K562 (cell line): ENCODE measurements at regions not wholly inside any gene's neighbourhood (a gene's known extent, or its start where the extent isn't known, plus 50 kb on each side); places are given as distances from the start of the nearest gene placed in this dataset.
A peak's percentile ranks its signal among the peaks of the same experiment; 100 is the strongest.

Experiments
- ATAC-seq: fragments of 200-7000 bp; cut with Tn5 transposase; 3 replicates; pipeline ENCODE4 v1.9.1; 2020; ENCODE audit warnings: moderate library complexity
- BruUV-seq: library from RNA; stranded (reverse); fragments of 400-500 nt; replicated peaks from 2 replicates; lab custom pipeline; 2021; lab: Mats Ljungman, UMichigan
- CTCF ChIA-PET: fragments of 300-600 bp; formaldehyde crosslinking; extraction: SDS; loops from one replicate; lab custom pipeline; 2021; ENCODE audit warnings: low intra/inter-chr PET ratio; lab: Yijun Ruan, JAX
- POLR2A ChIA-PET: fragments of 300-600, 350-650 bp; sonication (Branson Sonifier 250); formaldehyde crosslinking; extraction: SDS; loops from one replicate; lab custom pipeline; 2021; ENCODE audit warnings: antibody characterized with exemption, inconsistent platforms; lab: Yijun Ruan, JAX
- DNase-seq, 4 experiments: peaks; one replicate each; pipeline versions ENCODE4 v3.0.0 to v3.0.0-alpha.2; 2011 to 2018; ENCODE audit warnings: low spot score in 3 of 4, mixed read lengths in 3 of 4; ENCODE audit errors: extremely low read depth in 1 of 4
- FAIRE-seq: peaks from 2 replicates; lab custom pipeline; 2011; peaks lifted over from hg19 to GRCh38; lab: Jason Lieb, UNC
- H2AFZ ChIP-seq: 2 replicates; pipeline ENCODE4 v1.6.0; 2011; ENCODE audit warnings: low read depth, low read length, control low read depth, inconsistent platforms
- H3K27ac ChIP-seq: fragments of 200-600 bp; 3 replicates; pipeline ENCODE4 v1.8.0; 2011; ENCODE audit warnings: low read depth, mild to moderate bottlenecking, control low read depth, inconsistent platforms, low read length, moderate library complexity, mixed read lengths; ENCODE audit errors: extremely low read depth
- H3K27me3 ChIP-seq, 2 experiments: fragments of 300-600 bp in 1 of 2; 2 replicates in 1 of 2; 3 replicates in 1 of 2; pipeline versions ENCODE4 v1.6.0 to v1.8.0; 2011; ENCODE audit warnings: inconsistent platforms in 2 of 2, low read length in 2 of 2, mild to moderate bottlenecking in 1 of 2, mixed read lengths in 1 of 2, moderate library complexity in 1 of 2; ENCODE audit not compliant: control insufficient read depth in 2 of 2, insufficient read depth in 2 of 2
- H3K36me3 ChIP-seq: fragments of 300-600 bp; 3 replicates; pipeline ENCODE4 v1.8.0; 2011; ENCODE audit warnings: mild to moderate bottlenecking, low read length, inconsistent platforms; ENCODE audit not compliant: control insufficient read depth, insufficient read depth
- H3K4me1 ChIP-seq, 2 experiments: fragments of 200-600 bp in 1 of 2; replicated peaks in 1 of 2; 2 replicates in 1 of 2; 3 replicates in 1 of 2; pipeline versions ENCODE4 v1.5.1 to v1.8.0; 2011; ENCODE audit warnings: inconsistent platforms in 2 of 2, low read length in 2 of 2, mild to moderate bottlenecking in 1 of 2, mixed read lengths in 1 of 2, moderate library complexity in 1 of 2; ENCODE audit not compliant: control insufficient read depth in 2 of 2, insufficient read depth in 2 of 2
- H3K4me2 ChIP-seq: 2 replicates; pipeline ENCODE4 v1.6.1; 2011; ENCODE audit warnings: low read length, control low read depth, inconsistent platforms, mixed read lengths; ENCODE audit not compliant: insufficient read depth
- H3K4me3 ChIP-seq: fragments of 200-600 bp; sonication (generic), shearing (Covaris generic); 2 replicates; pipeline ENCODE4 v1.5.1; 2016; ENCODE audit warnings: control low read depth, inconsistent platforms
- H3K79me2 ChIP-seq: fragments of 200-600 bp; 3 replicates; pipeline ENCODE4 v1.8.0; 2011; ENCODE audit warnings: low read length, inconsistent platforms; ENCODE audit not compliant: control insufficient read depth, insufficient read depth
- H3K9ac ChIP-seq, 2 experiments: 2 replicates each; pipeline versions ENCODE4 v1.6.0 to v1.6.1; 2011; ENCODE audit warnings: low read depth in 2 of 2, low read length in 2 of 2, control low read depth in 1 of 2, inconsistent platforms in 1 of 2, mild to moderate bottlenecking in 1 of 2, mixed read lengths in 1 of 2; ENCODE audit not compliant: insufficient read depth in 1 of 2
- H3K9me1 ChIP-seq: one replicate; pipeline ENCODE4 v1.6.0; 2011; ENCODE audit warnings: inconsistent platforms, mild to moderate bottlenecking, low read length, moderate library complexity; ENCODE audit not compliant: control insufficient read depth, insufficient read depth
- H3K9me3 ChIP-seq: replicated peaks from 2 replicates; pipeline ENCODE4 v1.5.1; 2011; ENCODE audit warnings: low read depth, low read length, inconsistent platforms; ENCODE audit not compliant: control insufficient read depth, insufficient read depth
- H4K20me1 ChIP-seq: replicated peaks from 2 replicates; pipeline ENCODE4 v1.6.1; 2011; ENCODE audit warnings: low read length, inconsistent platforms, mixed read lengths; ENCODE audit not compliant: control insufficient read depth, insufficient read depth
- CBX2 ChIP-seq: fragments of 200-600 bp; sonication (generic); IDR thresholded peaks from one replicate; pipeline ENCODE4 v1.6.1; 2012; ENCODE audit warnings: mild to moderate bottlenecking, low read length, inconsistent platforms; ENCODE audit not compliant: insufficient read depth, poor library complexity, severe bottlenecking
- CSDE1 ChIP-seq, 2 experiments: fragments of 450-650 bp; IDR thresholded peaks; 2 replicates each; pipeline ENCODE4 v1.6.1; 2016; ENCODE audit warnings: mild to moderate bottlenecking in 1 of 2
- ELF1 ChIP-seq: fragments of 200-800 bp; sonication (Bioruptor generic); IDR thresholded peaks from 2 replicates; pipeline ENCODE4 v1.6.1; 2016; ENCODE audit warnings: missing genetic modification characterization, missing compliant biosample characterization
- GTF2B ChIP-seq: IDR thresholded peaks from 2 replicates; pipeline ENCODE4 v1.6.1; 2011; ENCODE audit not compliant: insufficient read length; ENCODE audit errors: extremely low read depth
- MGA ChIP-seq: fragments of 450-650 bp; IDR thresholded peaks from 2 replicates; pipeline ENCODE4 v1.6.1; 2016; ENCODE audit warnings: mild to moderate bottlenecking, moderate library complexity
- XRCC3 ChIP-seq: fragments of 450-650 bp; IDR thresholded peaks from 2 replicates; pipeline ENCODE4 v1.6.1; 2017; ENCODE audit warnings: mild to moderate bottlenecking, moderate library complexity
- ZNF384 ChIP-seq: IDR thresholded peaks from 2 replicates; pipeline ENCODE4 v1.6.1; 2012; ENCODE audit warnings: low read depth, low read length, improper control_type of control experiment
- ZNF699 ChIP-seq: fragments of 250-450 bp; sonication (Bioruptor Pico); IDR thresholded peaks from 2 replicates; pipeline ENCODE4 v1.8.0; 2021; ENCODE audit warnings: mild to moderate bottlenecking, moderate library complexity; ENCODE audit not compliant: insufficient replicate concordance
- WGBS: fragments of 100-300 bp; shearing (Covaris generic); methylation state at CpG from one replicate; pipeline ENCODE4 v1.1.6; 2016; ENCODE audit warnings: low coverage, mixed read lengths; ENCODE audit not compliant: insufficient coverage; ENCODE audit errors: missing lambda C conversion rate; 5-methylcytosine and 5-hydroxymethylcytosine counted together
- in situ Hi-C: fragments of 300-500 bp; cut with MboI; formaldehyde crosslinking; loops from 4 replicates; pipeline ENCODE4 v1.15.0; 2018; ENCODE audit warnings: inconsistent platforms, mixed read lengths
- intact Hi-C: fragments of 100-400 bp; cut with micrococcal nuclease; formaldehyde crosslinking; loops from 2 replicates; pipeline ENCODE4 v1.14.2; 2022

DNA sequence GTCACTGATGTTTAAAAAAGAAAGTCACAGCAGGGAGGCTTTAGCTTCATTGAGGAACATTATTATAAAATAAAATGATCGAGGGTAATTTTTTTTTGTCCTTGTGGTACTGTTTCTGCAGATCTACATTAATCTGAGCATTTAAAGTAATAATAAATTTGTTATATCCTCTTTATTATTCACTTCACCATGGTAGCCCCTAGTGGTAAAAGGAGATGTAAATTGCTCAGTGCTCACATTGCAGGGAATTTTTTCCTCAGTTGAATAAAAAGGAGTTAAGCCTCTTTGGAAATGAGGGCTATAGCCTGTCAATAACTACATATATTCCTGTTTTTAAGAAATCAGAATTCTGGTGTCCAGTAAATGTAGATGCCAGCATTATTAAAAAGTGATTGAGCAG, 99.7 kb upstream of the VPREB1 start:
- no peaks in the 10 kb centered on the region for H3K9me3 ChIP-seq
- ChIA-PET CTCF (interaction anchor here (0.8 kb wide), 1 partner anchor 62 kb away, joined by 3 read pairs; no protein-coding TSS in a partner anchor), POLR2A (interaction anchor here (0.6 to 6.1 kb wide), 15 partner anchors 8 to 525 kb away, joined by 3 to 81 read pairs (median 3); no protein-coding TSS in a partner anchor)
- H3K27ac ChIP-seq, result no peak overlapping the region
- H3K27me3 ChIP-seq, result peaks cover 10 to 18% of the 10 kb centered on the region in 2 experiments
- no peaks in the 10 kb centered on the region for H4K20me1 ChIP-seq
- H3K4me3 ChIP-seq, result no peak overlapping the region
- H3K9me1 ChIP-seq, result no peaks in the 10 kb centered on the region
- ATAC-seq (peak; percentile 26; the same call in 1 of the 3 replicates), DNase-seq (no peak), FAIRE-seq (no peak)
- H3K4me1 ChIP-seq, result peaks cover 0 to 11% of the 10 kb centered on the region in 2 experiments; a peak in 2 of 5 replicates
- no peaks in the 10 kb centered on the region for H3K79me2 ChIP-seq
- no peak overlapping the region for H3K4me2 ChIP-seq
- no peak overlapping the region for H2AFZ ChIP-seq
- in situ Hi-C loops (no loop called here), intact Hi-C loops (loop anchor here (2.0 kb wide), 1 partner anchor 44 kb away; no protein-coding TSS in a partner anchor)
- BruUV-seq, result no TSS peak
- H3K36me3 ChIP-seq, result no peaks in the 10 kb centered on the region
- no peak overlapping the region for H3K9ac ChIP-seq
- 1% methylated on average over 1 of the region's 1 CpG for WGBS
- TF ChIP-seq GTF2B, result no peak
- TF ChIP-seq ELF1 (tag), result 0 out of 2 replicates have a peak, but pooled peaks have one; percentile 14
- TF ChIP-seq ZNF384, result no peak
- TF ChIP-seq ZNF699 (CRISPR knock-in tag), result peak; percentile 79
- peak; percentile 27; the same call in 1 of the 2 replicates for TF ChIP-seq MGA
- TF ChIP-seq CSDE1 (IDR thresholded peaks at IDR 0.05), result 0 out of 4 replicates have a peak, but pooled peaks of 1 of the 2 experiments have one; percentile 28
- 0 out of 2 replicates have a peak, but pooled peaks have one; percentile 38 for TF ChIP-seq XRCC3
- no peak for TF ChIP-seq CBX2
